CD8-positive, alpha-beta memory T cell (primary cell): ENCODE measurements at regions not wholly inside any gene's neighbourhood (a gene's known extent, or its start where the extent isn't known, plus 50 kb on each side); places are given as distances from the start of the nearest gene placed in this dataset.

Source experiments
- CTCF ChIA-PET: fragments of 350-600 bp; sonication (Branson Sonifier 250); formaldehyde crosslinking; loops from one replicate; lab custom pipeline; 2021; ENCODE audit warnings: antibody characterized with exemption; lab: Charles Lee
- POLR2A ChIA-PET: fragments of 350-600 bp; sonication (Branson Sonifier 250); formaldehyde crosslinking; loops from one replicate; lab custom pipeline; 2021; ENCODE audit warnings: antibody characterized with exemption; lab: Charles Lee
- DNase-seq, 5 donors: peaks; one replicate each; pipeline versions ENCODE4 v3.0.0 to v3.0.0-alpha.2; 2020 to 2022; ENCODE audit warnings: mixed read lengths in 1 of 5
- H3K27ac ChIP-seq: one replicate; pipeline ENCODE4 v1.7.0; 2013; ENCODE audit warnings: low read depth, mild to moderate bottlenecking, low read length, moderate library complexity
- H3K27me3 ChIP-seq: 2 replicates; pipeline ENCODE4 v1.7.0; 2013; ENCODE audit warnings: low read length, mild to moderate bottlenecking; ENCODE audit not compliant: insufficient read depth, poor library complexity, severe bottlenecking
- H3K36me3 ChIP-seq: 2 replicates; pipeline ENCODE4 v1.7.0; 2013; ENCODE audit warnings: mild to moderate bottlenecking, low read length, moderate library complexity; ENCODE audit not compliant: insufficient read depth
- H3K4me1 ChIP-seq: 2 replicates; pipeline ENCODE4 v1.7.0; 2013; ENCODE audit warnings: mild to moderate bottlenecking, low read length, moderate library complexity; ENCODE audit not compliant: insufficient read depth
- H3K4me3 ChIP-seq: 2 replicates; pipeline ENCODE4 v1.7.0; 2013; ENCODE audit warnings: mild to moderate bottlenecking, low read length
- H3K9me3 ChIP-seq: 2 replicates; pipeline ENCODE4 v1.7.0; 2013; ENCODE audit warnings: mild to moderate bottlenecking, low read length
- H3K27ac Mint-ChIP-seq, 8 donors: one replicate each; pipeline ENCODE4 v1.8.0; 2020 to 2021; ENCODE audit warnings: mixed read lengths in 8 of 8, mild to moderate bottlenecking in 6 of 8, inconsistent platforms in 3 of 8, moderate library complexity in 3 of 8
- H3K27me3 Mint-ChIP-seq, 2 donors: one replicate each; pipeline ENCODE4 v1.8.0; 2020 to 2021; ENCODE audit warnings: mixed read lengths in 2 of 2, mild to moderate bottlenecking in 1 of 2, moderate library complexity in 1 of 2
- H3K36me3 Mint-ChIP-seq, 3 donors: one replicate each; pipeline ENCODE4 v1.8.0; 2020 to 2021; ENCODE audit warnings: mixed read lengths in 3 of 3, inconsistent platforms in 1 of 3, mild to moderate bottlenecking in 1 of 3
- H3K4me1 Mint-ChIP-seq, 3 donors: one replicate each; pipeline ENCODE4 v1.8.0; 2020 to 2021; ENCODE audit warnings: mixed read lengths in 3 of 3, inconsistent platforms in 1 of 3, mild to moderate bottlenecking in 1 of 3
- H3K4me3 Mint-ChIP-seq, 7 donors: one replicate each; pipeline ENCODE4 v1.8.0; 2020 to 2021; ENCODE audit warnings: mixed read lengths in 7 of 7, mild to moderate bottlenecking in 6 of 7, moderate library complexity in 4 of 7, inconsistent platforms in 2 of 7
- H3K9me3 Mint-ChIP-seq, 5 donors: one replicate each; pipeline ENCODE4 v1.8.0; 2020 to 2022; ENCODE audit warnings: mixed read lengths in 5 of 5, mild to moderate bottlenecking in 3 of 5, moderate library complexity in 2 of 5, inconsistent platforms in 1 of 5

DNA sequence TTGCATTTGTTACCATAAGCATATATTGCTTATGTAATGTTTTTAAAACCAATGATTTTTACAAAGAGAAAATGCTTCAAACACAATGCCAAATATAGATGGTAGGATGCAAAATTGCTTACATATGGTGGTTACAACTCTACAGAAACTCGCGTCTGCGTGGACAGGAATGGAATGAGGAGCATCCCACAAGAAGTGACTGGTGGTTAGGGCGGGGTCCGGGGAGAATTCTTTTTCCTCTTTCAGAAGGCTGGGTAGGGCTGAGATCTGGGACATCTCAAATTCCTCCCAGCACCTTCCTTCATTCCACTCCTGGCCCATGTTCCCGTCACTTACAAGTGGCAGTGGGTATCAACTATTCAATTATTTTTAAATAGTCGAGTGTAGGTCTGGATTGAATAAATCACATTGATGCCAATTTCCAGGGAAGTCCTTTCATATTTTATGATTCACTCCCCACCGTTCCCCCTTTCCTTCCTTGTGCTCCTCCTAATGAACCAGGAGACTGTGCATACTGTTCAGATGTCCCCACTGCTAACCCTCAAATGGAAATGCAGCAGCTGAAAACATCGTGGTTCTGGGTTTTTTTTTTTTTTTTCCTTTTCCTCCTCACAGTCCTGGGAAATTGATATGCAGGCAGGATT lies 174.5 kb upstream of the POU3F1 start:
- no peaks in the 10 kb centered on the region for H3K36me3 ChIP-seq
- Mint-ChIP-seq H3K4me1 (no peaks in the 10 kb centered on the region), H3K4me3 (no peak overlapping the region), H3K36me3 (no peaks in the 10 kb centered on the region), H3K27ac (no peak overlapping the region), H3K9me3 (no peaks in the 10 kb centered on the region), H3K27me3 (peaks cover 14 to 35% of the 10 kb centered on the region in 2 donors)
- H3K4me1 ChIP-seq, result no peaks in the 10 kb centered on the region
- no peaks in the 10 kb centered on the region for H3K27me3 ChIP-seq
- no peak for DNase-seq
- no peak overlapping the region for H3K27ac ChIP-seq
- H3K4me3 ChIP-seq, result no peak overlapping the region
- H3K9me3 ChIP-seq, result no peaks in the 10 kb centered on the region
- ChIA-PET CTCF (no interaction called here), POLR2A (no interaction called here)

DNA sequence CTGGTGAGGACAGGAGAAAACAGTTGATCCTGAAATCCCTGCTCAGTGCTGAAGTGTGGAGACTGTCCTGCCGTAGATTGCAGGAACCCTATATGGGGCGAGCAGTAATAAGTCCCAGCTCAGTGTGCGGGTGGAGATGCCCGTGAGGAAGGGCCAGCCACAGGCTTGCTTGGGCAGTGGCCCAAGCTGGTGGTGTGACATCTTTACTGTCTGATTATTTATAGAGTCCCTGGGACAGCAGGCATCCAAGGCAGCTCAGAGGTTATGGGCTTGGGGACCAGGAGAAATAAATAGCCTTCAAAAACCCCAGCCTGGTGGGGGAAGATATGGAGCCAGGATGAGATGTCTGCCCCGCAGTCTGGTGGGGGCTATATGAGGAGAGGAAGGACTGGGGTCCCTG lies 170.7 kb upstream of the POU3F1 start:
- H3K36me3 Mint-ChIP-seq, result no peaks in the 10 kb centered on the region
- Histone ChIP-seq H3K9me3 (no peaks in the 10 kb centered on the region), H3K27me3 (no peaks in the 10 kb centered on the region), H3K4me3 (no peak overlapping the region), H3K36me3 (no peaks in the 10 kb centered on the region), H3K4me1 (no peaks in the 10 kb centered on the region), H3K27ac (no peak overlapping the region)
- ChIA-PET CTCF (no interaction called here), POLR2A (no interaction called here)
- no peak for DNase-seq
- no peak overlapping the region for H3K4me3 Mint-ChIP-seq
- H3K9me3 Mint-ChIP-seq, result no peaks in the 10 kb centered on the region
- H3K27ac Mint-ChIP-seq, result no peak overlapping the region
- H3K4me1 Mint-ChIP-seq, result peaks cover 0 to 3% (median 0%) of the 10 kb centered on the region in 3 donors
- peaks cover 21 to 52% of the 10 kb centered on the region in 2 donors for H3K27me3 Mint-ChIP-seq

DNA sequence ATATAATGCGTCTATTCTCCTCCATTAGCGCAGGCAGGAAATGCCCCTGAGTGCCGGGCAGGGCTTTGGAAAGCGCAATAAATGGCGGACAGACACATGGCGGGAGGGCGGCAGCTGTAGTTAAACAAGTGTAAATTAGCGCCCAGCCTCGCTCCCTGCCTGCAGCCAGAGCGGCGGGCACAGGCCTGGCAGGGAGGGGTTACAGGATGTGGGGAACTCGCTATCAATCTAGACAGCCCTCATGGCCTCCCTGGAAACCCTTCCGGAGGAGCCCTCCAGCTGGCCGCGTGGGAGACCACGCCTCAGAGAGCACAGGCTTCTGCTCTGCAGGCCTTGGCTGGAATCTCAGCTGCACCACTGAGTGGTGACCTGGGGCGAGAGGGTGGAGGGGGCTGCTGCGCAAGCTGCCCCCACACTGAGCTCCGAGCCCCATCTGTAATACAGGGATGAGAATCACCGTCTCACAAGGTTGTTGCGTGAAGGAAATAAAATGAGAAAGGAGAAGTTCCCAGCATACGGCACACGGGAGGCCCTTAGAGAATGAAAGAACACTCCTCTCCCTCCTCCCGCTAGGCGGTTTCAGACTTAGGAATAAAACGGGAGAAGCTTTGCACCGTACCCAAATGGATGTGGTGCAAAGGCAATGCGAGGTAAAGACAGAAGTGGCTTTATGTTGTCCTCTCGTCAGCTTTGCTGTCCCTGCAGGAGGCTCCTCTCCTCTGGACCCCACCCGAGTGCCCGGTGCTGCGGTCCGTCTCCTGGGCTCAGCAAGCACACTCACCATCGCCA lies 167.2 kb upstream of the POU3F1 start:
- ChIA-PET CTCF (no interaction called here), POLR2A (no interaction called here)
- Histone ChIP-seq H3K27ac (no peak overlapping the region), H3K4me1 (no peaks in the 10 kb centered on the region), H3K27me3 (no peaks in the 10 kb centered on the region), H3K9me3 (no peaks in the 10 kb centered on the region), H3K36me3 (no peaks in the 10 kb centered on the region), H3K4me3 (no peak overlapping the region)
- Mint-ChIP-seq H3K9me3 (peaks cover 0 to 1% (median 0%) of the 10 kb centered on the region in 5 donors), H3K27ac (no peak overlapping the region), H3K4me1 (peaks cover 0 to 3% (median 0%) of the 10 kb centered on the region in 3 donors), H3K27me3 (peaks cover 16 to 56% of the 10 kb centered on the region in 2 donors), H3K4me3 (no peak overlapping the region), H3K36me3 (no peaks in the 10 kb centered on the region)
- DNase-seq, result no peak

DNA sequence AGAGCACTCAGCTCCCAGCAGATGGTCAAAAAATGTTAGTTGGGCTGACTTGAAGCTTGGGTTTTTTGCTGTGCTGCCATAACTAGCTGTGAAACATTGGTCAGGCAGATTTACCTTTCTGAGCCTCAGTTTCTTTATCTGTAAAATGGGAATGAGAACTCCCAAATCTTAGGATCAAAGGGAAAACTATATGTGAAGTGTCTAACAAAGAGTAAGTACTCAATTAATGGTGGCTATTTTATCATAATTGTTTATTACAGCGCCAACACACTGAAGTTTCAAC lies 164.2 kb upstream of the POU3F1 start:
- no peak for DNase-seq
- no peak overlapping the region for H3K4me3 ChIP-seq
- peaks cover 9 to 40% of the 10 kb centered on the region in 2 donors for H3K27me3 Mint-ChIP-seq
- H3K4me1 ChIP-seq, result no peaks in the 10 kb centered on the region
- no peak overlapping the region for H3K27ac ChIP-seq
- no peak overlapping the region for H3K27ac Mint-ChIP-seq
- H3K27me3 ChIP-seq, result no peaks in the 10 kb centered on the region
- H3K9me3 Mint-ChIP-seq, result peaks cover 0 to 1% (median 0%) of the 10 kb centered on the region in 5 donors
- no peaks in the 10 kb centered on the region for H3K36me3 Mint-ChIP-seq
- no peaks in the 10 kb centered on the region for H3K36me3 ChIP-seq
- ChIA-PET CTCF (no interaction called here), POLR2A (interaction anchor here (0.5 kb wide), 1 partner anchor 772 kb away, joined by 3 read pairs; no protein-coding TSS in a partner anchor)
- H3K9me3 ChIP-seq, result no peaks in the 10 kb centered on the region
- peaks cover 0 to 3% (median 0%) of the 10 kb centered on the region in 3 donors for H3K4me1 Mint-ChIP-seq
- no peak overlapping the region for H3K4me3 Mint-ChIP-seq

DNA sequence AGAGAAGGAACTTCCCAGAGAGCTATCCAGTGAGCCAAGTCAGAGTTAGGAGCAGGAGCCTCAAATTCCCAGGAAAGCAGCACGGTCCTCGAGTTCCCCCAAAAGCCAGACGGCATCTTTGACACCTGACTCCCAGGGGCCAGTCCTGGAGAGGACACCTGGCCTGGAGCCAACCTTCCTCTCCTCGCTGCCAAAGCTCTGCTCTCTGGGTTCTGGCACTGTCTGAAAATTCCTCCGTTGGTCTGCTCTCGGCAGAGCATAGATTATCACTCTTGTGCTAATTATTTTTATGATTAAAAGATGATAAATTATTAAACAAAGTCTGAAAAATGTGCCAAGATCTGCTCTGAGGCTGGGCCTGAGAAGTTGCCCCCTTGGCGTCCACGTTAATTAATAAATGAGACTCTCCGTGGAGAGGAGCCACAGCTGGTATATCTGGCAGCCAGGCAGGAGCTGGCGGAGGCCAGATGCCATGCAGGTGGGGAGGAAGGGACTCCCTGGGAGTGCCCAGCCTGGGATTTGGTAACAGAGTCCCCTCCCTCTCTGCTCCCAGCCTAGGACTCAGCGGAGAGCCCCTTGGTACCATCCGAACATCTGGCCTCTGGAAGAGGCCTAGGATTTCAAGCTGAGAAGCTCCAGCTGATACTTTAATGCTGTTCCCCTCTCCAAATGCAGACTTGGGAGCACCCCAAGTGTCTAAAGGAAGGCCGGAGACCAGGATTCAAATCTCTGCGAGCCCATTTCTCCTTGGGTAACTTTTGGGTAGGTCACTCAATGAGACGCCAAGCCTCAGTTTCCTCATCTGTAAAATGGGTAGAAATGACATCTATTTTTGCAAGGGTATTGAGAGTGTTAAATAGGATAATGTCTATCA lies 163.7 kb upstream of the POU3F1 start:
- no peaks in the 10 kb centered on the region for H3K27me3 ChIP-seq
- CTCF ChIA-PET, result no interaction called here
- H3K36me3 ChIP-seq, result no peaks in the 10 kb centered on the region
- H3K4me1 ChIP-seq, result no peaks in the 10 kb centered on the region
- Mint-ChIP-seq H3K4me1 (peaks cover 0 to 3% (median 0%) of the 10 kb centered on the region in 3 donors), H3K9me3 (peaks cover 0 to 1% (median 0%) of the 10 kb centered on the region in 5 donors), H3K27me3 (peaks cover 9 to 37% of the 10 kb centered on the region in 2 donors), H3K36me3 (no peaks in the 10 kb centered on the region), H3K27ac (no peak overlapping the region), H3K4me3 (no peak overlapping the region)
- no peak for DNase-seq
- H3K9me3 ChIP-seq, result no peaks in the 10 kb centered on the region
- POLR2A ChIA-PET, result interaction anchor here (0.5 kb wide), 1 partner anchor 772 kb away, joined by 3 read pairs; no protein-coding TSS in a partner anchor
- no peak overlapping the region for H3K4me3 ChIP-seq
- no peak overlapping the region for H3K27ac ChIP-seq

DNA sequence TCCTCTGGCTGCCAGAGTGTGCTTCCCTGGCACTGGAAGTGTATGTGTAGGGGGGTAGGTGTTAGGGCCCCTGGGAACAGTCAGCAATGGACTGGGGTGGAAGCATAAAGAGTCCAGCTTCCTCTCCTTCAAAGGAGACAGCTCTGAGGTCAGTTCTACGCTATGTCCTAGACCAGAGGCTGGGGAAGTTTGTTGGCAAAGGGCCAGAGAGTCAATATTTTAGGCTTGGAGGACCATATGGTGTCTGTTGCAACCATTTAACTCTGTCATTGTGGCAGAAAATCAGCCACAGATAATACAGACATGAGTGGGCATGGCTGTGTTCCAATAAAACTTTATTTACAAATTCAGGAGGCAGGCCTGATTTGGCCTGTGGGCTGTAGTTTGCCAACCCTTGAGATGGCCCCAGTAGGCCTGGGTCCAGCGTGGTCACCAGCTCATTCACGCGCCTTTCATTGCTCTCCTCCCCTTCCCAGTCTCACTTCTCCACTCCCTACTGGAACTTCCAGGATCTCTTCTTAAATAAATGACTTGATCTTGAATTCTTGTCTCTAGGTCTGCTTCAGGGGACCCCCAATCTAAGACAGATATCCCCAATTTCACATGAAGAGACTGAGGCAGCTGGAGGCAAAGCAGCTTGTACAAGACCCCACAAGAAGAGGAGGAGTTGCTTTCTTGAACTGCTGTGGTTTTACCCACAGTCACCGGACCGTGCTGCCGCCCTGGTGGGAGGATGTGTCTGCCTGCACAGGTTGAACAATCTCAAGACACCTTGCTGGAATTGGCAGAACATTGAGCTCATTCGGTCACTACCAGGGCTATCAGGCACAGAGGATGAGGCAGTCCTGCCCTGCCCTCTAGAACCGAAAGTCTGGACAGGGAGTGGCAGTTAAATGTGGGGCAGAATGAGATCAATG lies 162.4 kb upstream of the POU3F1 start:
- H3K4me3 ChIP-seq, result no peak overlapping the region
- DNase-seq, result no peak
- H3K36me3 Mint-ChIP-seq, result no peaks in the 10 kb centered on the region
- H3K9me3 ChIP-seq, result no peaks in the 10 kb centered on the region
- H3K27ac Mint-ChIP-seq, result no peak overlapping the region
- ChIA-PET POLR2A (no interaction called here), CTCF (no interaction called here)
- H3K27ac ChIP-seq, result no peak overlapping the region
- peaks cover 3 to 28% of the 10 kb centered on the region in 2 donors for H3K27me3 Mint-ChIP-seq
- H3K4me1 ChIP-seq, result no peaks in the 10 kb centered on the region
- H3K36me3 ChIP-seq, result no peaks in the 10 kb centered on the region
- no peak overlapping the region for H3K4me3 Mint-ChIP-seq
- no peaks in the 10 kb centered on the region for H3K27me3 ChIP-seq
- H3K4me1 Mint-ChIP-seq, result peaks cover 0 to 3% (median 0%) of the 10 kb centered on the region in 3 donors
- H3K9me3 Mint-ChIP-seq, result peaks cover 0 to 1% (median 0%) of the 10 kb centered on the region in 5 donors

DNA sequence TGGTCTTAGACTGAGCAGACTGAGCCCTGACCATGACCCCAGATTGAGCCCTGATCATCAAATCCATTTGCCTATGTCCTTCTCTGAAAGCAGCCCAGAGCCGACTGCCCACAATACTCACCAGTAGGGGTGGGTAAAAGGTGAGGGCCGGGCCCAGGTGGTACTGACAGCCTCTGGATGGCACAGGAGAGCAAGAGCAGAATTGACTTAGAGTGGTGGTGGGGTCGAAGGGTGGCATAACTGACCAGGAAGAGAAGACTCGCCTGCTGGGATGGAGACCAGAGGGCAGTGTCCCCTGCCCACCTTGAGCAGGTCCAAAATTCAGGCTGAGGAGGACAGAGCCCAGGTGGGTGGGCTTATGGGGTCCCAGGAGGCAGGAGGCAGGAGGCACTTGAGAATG lies 161.3 kb upstream of the POU3F1 start:
- H3K27ac Mint-ChIP-seq, result peak overlapping the region in 1 of 8 donors; percentile 17
- Histone ChIP-seq H3K4me1 (no peaks in the 10 kb centered on the region), H3K36me3 (no peaks in the 10 kb centered on the region), H3K4me3 (no peak overlapping the region), H3K27me3 (no peaks in the 10 kb centered on the region), H3K9me3 (no peaks in the 10 kb centered on the region), H3K27ac (no peak overlapping the region)
- H3K9me3 Mint-ChIP-seq, result peaks cover 0 to 1% (median 0%) of the 10 kb centered on the region in 5 donors
- H3K36me3 Mint-ChIP-seq, result no peaks in the 10 kb centered on the region
- DNase-seq, result no peak
- CTCF ChIA-PET, result no interaction called here
- H3K4me1 Mint-ChIP-seq, result no peaks in the 10 kb centered on the region
- POLR2A ChIA-PET, result no interaction called here
- H3K27me3 Mint-ChIP-seq, result peaks cover 0 to 22% of the 10 kb centered on the region in 2 donors
- H3K4me3 Mint-ChIP-seq, result no peak overlapping the region
